ENCODE measurements at regions not wholly inside any gene's neighbourhood (a gene's known extent, or its start where the extent isn't known, plus 50 kb on each side); places are given as distances from the start of the nearest gene placed in this dataset.

- TF ChIP-seq GFI1 (CRISPR knock-in tag; IDR thresholded peaks at IDR 0.05; ENCODE audit: borderline replicate concordance) (no peak), SOX6 (IDR thresholded peaks at IDR 0.05) (no peak), SOX6 (CRISPR knock-in tag; IDR thresholded peaks at IDR 0.05) (no peak), PRMT3 (CRISPR knock-in tag; IDR thresholded peaks at IDR 0.05; ENCODE audit: borderline replicate concordance, low read depth) (no peak), ZNF382 (CRISPR knock-in tag; IDR thresholded peaks at IDR 0.05; ENCODE audit: borderline replicate concordance) (no peak), MLX (CRISPR knock-in tag; IDR thresholded peaks at IDR 0.05) (no peak), ZBTB43 (CRISPR knock-in tag; conservative IDR thresholded peaks at IDR 0.05) (no peak), ZNF350 (CRISPR knock-in tag; IDR thresholded peaks at IDR 0.05; ENCODE audit: borderline replicate concordance, low read depth) (no peak), ZSCAN21 (CRISPR knock-in tag; IDR thresholded peaks at IDR 0.05; ENCODE audit: borderline replicate concordance) (no peak), ZNF296 (CRISPR knock-in tag; conservative IDR thresholded peaks at IDR 0.05) (no peak), SALL2 (CRISPR knock-in tag; IDR thresholded peaks at IDR 0.05) (no peak), PHB2 (IDR thresholded peaks at IDR 0.05; ENCODE audit: partially characterized antibody) (no peak)
- TF ChIP-seq, protein P1, sequence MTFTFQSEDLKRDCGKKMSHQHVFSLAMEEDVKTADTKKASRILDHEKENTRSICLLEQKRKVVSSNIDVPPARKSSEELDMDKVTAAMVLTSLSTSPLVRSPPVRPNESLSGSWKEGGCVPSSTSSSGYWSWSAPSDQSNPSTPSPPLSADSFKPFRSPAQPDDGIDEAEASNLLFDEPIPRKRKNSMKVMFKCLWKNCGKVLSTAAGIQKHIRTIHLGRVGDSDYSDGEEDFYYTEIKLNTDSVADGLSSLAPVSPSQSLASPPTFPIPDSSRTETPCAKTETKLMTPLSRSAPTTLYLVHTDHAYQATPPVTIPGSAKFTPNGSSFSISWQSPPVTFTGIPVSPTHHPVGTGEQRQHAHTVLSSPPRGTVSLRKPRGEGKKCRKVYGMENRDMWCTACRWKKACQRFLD (CRISPR knock-in tag; IDR thresholded peaks at IDR 0.05; ENCODE audit: borderline replicate concordance) = no peak
- TF ChIP-seq, protein P2, sequence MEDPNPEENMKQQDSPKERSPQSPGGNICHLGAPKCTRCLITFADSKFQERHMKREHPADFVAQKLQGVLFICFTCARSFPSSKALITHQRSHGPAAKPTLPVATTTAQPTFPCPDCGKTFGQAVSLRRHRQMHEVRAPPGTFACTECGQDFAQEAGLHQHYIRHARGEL (CRISPR knock-in tag; IDR thresholded peaks at IDR 0.05) = no peak
- TF ChIP-seq, protein P3, sequence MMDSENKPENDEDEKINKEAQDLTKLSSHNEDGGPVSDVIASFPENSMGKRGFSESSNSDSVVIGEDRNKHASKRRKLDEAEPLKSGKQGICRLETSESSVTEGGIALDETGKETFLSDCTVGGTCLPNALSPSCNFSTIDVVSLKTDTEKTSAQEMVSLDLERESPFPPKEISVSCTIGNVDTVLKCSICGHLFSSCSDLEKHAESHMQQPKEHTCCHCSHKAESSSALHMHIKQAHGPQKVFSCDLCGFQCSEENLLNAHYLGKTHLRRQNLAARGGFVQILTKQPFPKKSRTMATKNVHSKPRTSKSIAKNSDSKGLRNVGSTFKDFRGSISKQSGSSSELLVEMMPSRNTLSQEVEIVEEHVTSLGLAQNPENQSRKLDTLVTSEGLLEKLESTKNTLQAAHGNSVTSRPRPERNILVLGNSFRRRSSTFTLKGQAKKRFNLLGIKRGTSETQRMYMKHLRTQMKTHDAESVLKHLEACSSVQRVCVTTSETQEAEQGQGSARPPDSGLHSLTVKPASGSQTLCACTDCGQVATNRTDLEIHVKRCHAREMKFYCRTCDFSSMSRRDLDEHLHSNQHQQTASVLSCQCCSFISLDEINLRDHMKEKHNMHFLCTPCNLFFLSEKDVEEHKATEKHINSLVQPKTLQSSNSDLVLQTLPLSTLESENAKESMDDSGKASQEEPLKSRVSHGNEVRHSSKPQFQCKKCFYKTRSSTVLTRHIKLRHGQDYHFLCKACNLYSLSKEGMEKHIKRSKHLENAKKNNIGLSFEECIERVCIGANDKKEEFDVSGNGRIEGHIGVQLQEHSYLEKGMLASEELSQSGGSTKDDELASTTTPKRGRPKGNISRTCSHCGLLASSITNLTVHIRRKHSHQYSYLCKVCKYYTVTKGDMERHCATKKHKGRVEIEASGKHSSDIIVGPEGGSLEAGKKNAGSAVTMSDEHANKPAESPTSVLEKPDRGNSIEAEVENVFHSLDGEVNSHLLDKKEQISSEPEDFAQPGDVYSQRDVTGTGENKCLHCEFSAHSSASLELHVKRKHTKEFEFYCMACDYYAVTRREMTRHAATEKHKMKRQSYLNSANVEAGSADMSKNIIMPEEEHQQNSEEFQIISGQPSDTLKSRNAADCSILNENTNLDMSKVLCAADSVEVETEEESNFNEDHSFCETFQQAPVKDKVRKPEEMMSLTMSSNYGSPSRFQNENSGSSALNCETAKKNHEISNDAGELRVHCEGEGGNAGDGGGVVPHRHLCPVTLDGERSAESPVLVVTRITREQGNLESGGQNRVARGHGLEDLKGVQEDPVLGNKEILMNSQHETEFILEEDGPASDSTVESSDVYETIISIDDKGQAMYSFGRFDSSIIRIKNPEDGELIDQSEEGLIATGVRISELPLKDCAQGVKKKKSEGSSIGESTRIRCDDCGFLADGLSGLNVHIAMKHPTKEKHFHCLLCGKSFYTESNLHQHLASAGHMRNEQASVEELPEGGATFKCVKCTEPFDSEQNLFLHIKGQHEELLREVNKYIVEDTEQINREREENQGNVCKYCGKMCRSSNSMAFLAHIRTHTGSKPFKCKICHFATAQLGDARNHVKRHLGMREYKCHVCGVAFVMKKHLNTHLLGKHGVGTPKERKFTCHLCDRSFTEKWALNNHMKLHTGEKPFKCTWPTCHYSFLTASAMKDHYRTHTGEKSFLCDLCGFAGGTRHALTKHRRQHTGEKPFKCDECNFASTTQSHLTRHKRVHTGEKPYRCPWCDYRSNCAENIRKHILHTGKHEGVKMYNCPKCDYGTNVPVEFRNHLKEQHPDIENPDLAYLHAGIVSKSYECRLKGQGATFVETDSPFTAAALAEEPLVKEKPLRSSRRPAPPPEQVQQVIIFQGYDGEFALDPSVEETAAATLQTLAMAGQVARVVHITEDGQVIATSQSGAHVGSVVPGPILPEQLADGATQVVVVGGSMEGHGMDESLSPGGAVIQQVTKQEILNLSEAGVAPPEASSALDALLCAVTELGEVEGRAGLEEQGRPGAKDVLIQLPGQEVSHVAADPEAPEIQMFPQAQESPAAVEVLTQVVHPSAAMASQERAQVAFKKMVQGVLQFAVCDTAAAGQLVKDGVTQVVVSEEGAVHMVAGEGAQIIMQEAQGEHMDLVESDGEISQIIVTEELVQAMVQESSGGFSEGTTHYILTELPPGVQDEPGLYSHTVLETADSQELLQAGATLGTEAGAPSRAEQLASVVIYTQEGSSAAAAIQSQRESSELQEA (CRISPR knock-in tag; IDR thresholded peaks at IDR 0.05; ENCODE audit: not compliant biosample characterization) = no peak
Observed at GRCh38 chr6:48213076-48213788, 102.2 kb upstream of the PTCHD4 start (continued).
